CD14-positive monocyte (primary cell): ENCODE measurements at regions not wholly inside any gene's neighbourhood (a gene's known extent, or its start where the extent isn't known, plus 50 kb on each side); places are given as distances from the start of the nearest gene placed in this dataset.

ENCODE experiments used
- DNase-seq, 3 donors: peaks; one replicate each; pipeline ENCODE4 v3.0.0-alpha.2; 2011 to 2022
- H2AFZ ChIP-seq: 2 replicates; pipeline ENCODE4 v1.6.0; 2012; ENCODE audit warnings: mild to moderate bottlenecking, low read depth, low read length, inconsistent platforms; ENCODE audit not compliant: insufficient read depth, poor library complexity, severe bottlenecking
- H3K27ac ChIP-seq, 2 donors: 1 replicate in 1 of 2; 2 replicates in 1 of 2; pipeline ENCODE4 v1.5.1; 2012 to 2013; ENCODE audit warnings: low read length in 2 of 2, control low read depth in 1 of 2, inconsistent platforms in 1 of 2, low read depth in 1 of 2, mild to moderate bottlenecking in 1 of 2
- H3K27me3 ChIP-seq, 2 donors: one replicate each; pipeline versions ENCODE4 v1.6.0 to v1.6.1; 2011 to 2013; ENCODE audit warnings: low read length in 2 of 2; ENCODE audit not compliant: control insufficient read depth in 2 of 2, insufficient read depth in 2 of 2
- H3K36me3 ChIP-seq, 2 donors: replicated peaks in 1 of 2; 1 replicate in 1 of 2; 2 replicates in 1 of 2; pipeline versions ENCODE4 v1.5.1 to v1.6.1; 2012 to 2013; ENCODE audit warnings: low read length in 2 of 2, control low read depth in 1 of 2, inconsistent platforms in 1 of 2, mild to moderate bottlenecking in 1 of 2; ENCODE audit not compliant: insufficient read depth in 2 of 2, control insufficient read depth in 1 of 2
- H3K4me1 ChIP-seq, 2 donors: 1 replicate in 1 of 2; 2 replicates in 1 of 2; pipeline versions ENCODE4 v1.5.1 to v1.6.1; 2012 to 2013; ENCODE audit warnings: low read length in 2 of 2, control low read depth in 1 of 2, inconsistent platforms in 1 of 2, mild to moderate bottlenecking in 1 of 2, moderate library complexity in 1 of 2; ENCODE audit not compliant: insufficient read depth in 2 of 2, control insufficient read depth in 1 of 2
- H3K4me2 ChIP-seq: replicated peaks from 2 replicates; pipeline ENCODE3; 2012; ENCODE audit warnings: low read length, moderate library complexity, mild to moderate bottlenecking; ENCODE audit not compliant: poor library complexity, severe bottlenecking; ENCODE audit errors: extremely low read depth
- H3K4me3 ChIP-seq, 3 experiments: fragments of 200-600 bp in 1 of 3; sonication (generic) in 1 of 3; replicated peaks in 1 of 3; 1 replicate in 2 of 3; 2 replicates in 1 of 3; pipeline ENCODE4 v1.5.1; 2011 to 2013; ENCODE audit warnings: low read length in 3 of 3, mild to moderate bottlenecking in 3 of 3, control low read depth in 2 of 3, low read depth in 2 of 3, inconsistent platforms in 1 of 3, moderate library complexity in 1 of 3
- H3K79me2 ChIP-seq: 2 replicates; pipeline ENCODE4 v1.6.0; 2012; ENCODE audit warnings: mild to moderate bottlenecking, control low read depth, inconsistent platforms, low read length, moderate library complexity; ENCODE audit not compliant: insufficient read depth
- H3K9ac ChIP-seq: 2 replicates; pipeline ENCODE4 v1.6.0; 2017; ENCODE audit warnings: low read length, mild to moderate bottlenecking; ENCODE audit not compliant: insufficient read depth, poor library complexity, severe bottlenecking
- H3K9me3 ChIP-seq, 2 donors: replicated peaks in 1 of 2; 1 replicate in 1 of 2; 2 replicates in 1 of 2; pipeline versions ENCODE4 v1.5.1 to v1.6.1; 2012 to 2013; ENCODE audit warnings: low read length in 2 of 2, control low read depth in 1 of 2; ENCODE audit not compliant: control insufficient read depth in 1 of 2, insufficient read depth in 1 of 2
- H4K20me1 ChIP-seq: 2 replicates; pipeline ENCODE4 v1.6.0; 2012; ENCODE audit warnings: mild to moderate bottlenecking, low read length, control low read depth, moderate library complexity; ENCODE audit not compliant: insufficient read depth
- H3K27ac Mint-ChIP-seq, 7 donors: one replicate each; pipeline ENCODE4 v1.8.0; 2020; ENCODE audit warnings: mild to moderate bottlenecking in 7 of 7, mixed read lengths in 7 of 7, moderate library complexity in 6 of 7, inconsistent platforms in 2 of 7
- H3K27me3 Mint-ChIP-seq, 3 donors: one replicate each; pipeline ENCODE4 v1.8.0; 2021 to 2022; ENCODE audit warnings: low read depth in 3 of 3, mild to moderate bottlenecking in 3 of 3, mixed read lengths in 3 of 3, moderate library complexity in 3 of 3, inconsistent platforms in 1 of 3
- H3K36me3 Mint-ChIP-seq, 2 donors: one replicate each; pipeline ENCODE4 v1.8.0; 2020; ENCODE audit warnings: mixed read lengths in 2 of 2, inconsistent platforms in 1 of 2, mild to moderate bottlenecking in 1 of 2
- H3K4me1 Mint-ChIP-seq: one replicate; pipeline ENCODE4 v1.8.0; 2020; ENCODE audit warnings: mild to moderate bottlenecking, mixed read lengths
- H3K4me3 Mint-ChIP-seq, 2 donors: one replicate each; pipeline ENCODE4 v1.8.0; 2020; ENCODE audit warnings: mild to moderate bottlenecking in 2 of 2, mixed read lengths in 2 of 2, moderate library complexity in 1 of 2
- H3K9me3 Mint-ChIP-seq, 7 donors: one replicate each; pipeline ENCODE4 v1.8.0; 2020 to 2022; ENCODE audit warnings: mixed read lengths in 7 of 7, mild to moderate bottlenecking in 6 of 7, moderate library complexity in 6 of 7, inconsistent platforms in 2 of 7
- CTCF ChIP-seq: fragments of 200-600 bp; IDR thresholded peaks from one replicate; pipeline ENCODE4 v1.8.0; 2022; ENCODE audit warnings: antibody characterized with exemption, mild to moderate bottlenecking
- WGBS: methylation state at CpG from one replicate; pipeline ENCODE4 v1.1.5; 2013; ENCODE audit warnings: missing lambda C conversion rate; ENCODE audit not compliant: insufficient coverage; 5-methylcytosine and 5-hydroxymethylcytosine counted together
- intact Hi-C, 2 donors: fragments of 100-400 bp; cut with micrococcal nuclease; formaldehyde crosslinking; loops; one replicate each; pipeline versions ENCODE4 v1.15.0 to v1.15.1; 2023

- H2AFZ ChIP-seq, result peak overlapping the region; percentile 3
Measured at GRCh38 chr3:154955907-154956533, 124.1 kb upstream of the MME start.

GRCh38 chr3:154954757-154955156 lies 125.4 kb upstream of the MME start:
- H3K27me3 ChIP-seq, result no peaks in the 10 kb centered on the region
- peaks cover 7 to 14% of the 10 kb centered on the region in 2 donors for H3K9me3 ChIP-seq
- no peak overlapping the region for H3K4me3 Mint-ChIP-seq
- no peaks in the 10 kb centered on the region for H3K36me3 ChIP-seq
- H3K27me3 Mint-ChIP-seq, result peaks cover 0 to 2% (median 0%) of the 10 kb centered on the region in 3 donors
- H3K4me1 ChIP-seq, result no peaks in the 10 kb centered on the region
- no peaks in the 10 kb centered on the region for H3K4me1 Mint-ChIP-seq
- intact Hi-C loops, result no loop called here
- peaks cover 2 to 19% (median 13%) of the 10 kb centered on the region in 7 donors for H3K9me3 Mint-ChIP-seq
- no peaks in the 10 kb centered on the region for H3K79me2 ChIP-seq
- H4K20me1 ChIP-seq, result no peaks in the 10 kb centered on the region
- peak; percentile 59 for TF ChIP-seq CTCF
- H3K36me3 Mint-ChIP-seq, result peaks cover 0 to 3% of the 10 kb centered on the region in 2 donors
- no peak overlapping the region for H3K27ac Mint-ChIP-seq
- no peak overlapping the region for H3K9ac ChIP-seq
- DNase-seq, result peak in 2 of 3 donors; percentile 44 to 48
- WGBS, result no CpG with 5 or more reads among the region's 1 CpG
- H3K4me3 ChIP-seq, result no peak overlapping the region
- H3K27ac ChIP-seq, result no peak overlapping the region
- no peak overlapping the region for H2AFZ ChIP-seq
- no peak overlapping the region for H3K4me2 ChIP-seq

More at GRCh38 chr3:154955907-154956533, 124.1 kb upstream of the MME start:
- Histone ChIP-seq H4K20me1 (no peaks in the 10 kb centered on the region), H3K9ac (no peak overlapping the region), H3K79me2 (no peaks in the 10 kb centered on the region), H3K4me3 (no peak overlapping the region), H3K4me1 (no peaks in the 10 kb centered on the region), H3K9me3 (peaks cover 7 to 12% of the 10 kb centered on the region in 2 donors), H3K36me3 (no peaks in the 10 kb centered on the region), H3K27me3 (no peaks in the 10 kb centered on the region), H3K4me2 (no peak overlapping the region), H3K27ac (no peak overlapping the region)
- no peak for DNase-seq
- H3K9me3 Mint-ChIP-seq, result peaks cover 2 to 13% (median 11%) of the 10 kb centered on the region in 7 donors
- intact Hi-C loops, result no loop called here
- no peak for TF ChIP-seq CTCF
- H3K27ac Mint-ChIP-seq, result no peak overlapping the region
- H3K36me3 Mint-ChIP-seq, result peaks cover 0 to 3% of the 10 kb centered on the region in 2 donors
- no peaks in the 10 kb centered on the region for H3K4me1 Mint-ChIP-seq
- H3K27me3 Mint-ChIP-seq, result peaks cover 0 to 2% (median 0%) of the 10 kb centered on the region in 3 donors
- H3K4me3 Mint-ChIP-seq, result no peak overlapping the region
- no CpG with 5 or more reads among the region's 2 CpGs for WGBS
